Activated gamma-delta T cell treated with anti-CD3 and anti-CD28 coated beads, Interleukin-2, amount 50 U/mL, for 16 hours (primary cell): ENCODE measurements at regions not wholly inside any gene's neighbourhood (a gene's known extent, or its start where the extent isn't known, plus 50 kb on each side); places are given as distances from the start of the nearest gene placed in this dataset.

Experiments
- DNase-seq: peaks from one replicate; pipeline ENCODE4 v3.0.0-alpha.2; 2020; ENCODE audit warnings: low read depth

DNA sequence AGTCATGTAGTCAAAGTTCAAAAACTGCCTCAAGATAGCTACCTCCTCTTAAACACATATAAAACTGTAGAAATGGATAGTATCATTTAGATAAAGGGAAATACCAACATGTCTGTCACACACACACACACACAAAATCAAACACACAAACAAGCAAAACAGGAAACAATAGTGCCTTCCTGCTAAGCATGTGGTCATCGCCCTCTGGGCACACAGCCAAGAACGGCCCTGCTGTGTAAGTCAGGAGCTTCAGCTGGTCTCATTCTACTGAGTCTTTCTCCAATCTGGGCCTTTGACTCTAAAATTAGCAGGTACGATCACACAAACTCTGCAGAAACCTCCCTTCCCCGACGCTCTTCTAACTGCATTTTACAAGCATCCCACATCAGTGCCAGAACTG lies 272.2 kb upstream of the CHRNA7 start:
- DNase-seq = no peak

DNA sequence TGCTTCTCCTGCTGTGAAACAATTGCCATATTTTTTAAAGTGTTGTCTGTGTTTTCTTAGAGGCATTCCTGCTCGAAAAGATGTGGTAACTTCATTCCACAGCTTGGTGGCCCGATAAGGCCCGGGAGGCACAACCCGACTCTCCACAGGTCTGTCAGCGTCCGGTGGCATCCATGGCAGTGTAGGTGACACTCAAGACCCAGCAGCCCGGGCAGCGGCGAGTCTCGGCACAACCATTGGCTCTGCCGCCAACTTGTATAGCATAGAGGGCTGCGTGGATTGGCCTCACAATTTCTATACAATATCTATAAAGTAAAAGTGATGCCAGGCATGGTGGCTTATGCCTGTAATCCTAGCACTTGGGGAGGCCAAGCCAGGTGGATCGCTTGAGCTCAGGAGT lies 262.3 kb upstream of the CHRNA7 start:
- no peak for DNase-seq

DNA sequence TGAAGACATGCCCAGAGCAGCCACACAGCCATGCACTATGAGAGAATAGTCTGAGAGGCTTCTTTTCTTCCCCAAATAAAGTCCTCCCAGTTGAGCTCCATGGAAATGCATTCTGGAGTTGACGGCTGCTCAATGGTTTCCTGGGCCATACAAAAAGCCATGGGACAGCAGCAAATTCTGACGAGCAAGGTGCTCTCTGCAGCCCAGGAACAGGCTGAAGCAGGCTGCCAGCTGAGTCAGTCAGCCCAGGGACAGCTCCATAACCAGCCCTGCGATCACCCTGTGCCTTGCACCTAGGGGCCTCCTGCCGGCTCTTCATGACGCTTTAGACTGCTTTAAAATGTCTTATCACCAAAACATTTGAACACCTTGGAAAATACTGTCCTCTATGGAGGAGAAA lies 256.3 kb upstream of the CHRNA7 start:
- no peak for DNase-seq

- no peak for DNase-seq
Observed at GRCh38 chr15:31776039-31776438, 254.3 kb upstream of the CHRNA7 start.

DNA sequence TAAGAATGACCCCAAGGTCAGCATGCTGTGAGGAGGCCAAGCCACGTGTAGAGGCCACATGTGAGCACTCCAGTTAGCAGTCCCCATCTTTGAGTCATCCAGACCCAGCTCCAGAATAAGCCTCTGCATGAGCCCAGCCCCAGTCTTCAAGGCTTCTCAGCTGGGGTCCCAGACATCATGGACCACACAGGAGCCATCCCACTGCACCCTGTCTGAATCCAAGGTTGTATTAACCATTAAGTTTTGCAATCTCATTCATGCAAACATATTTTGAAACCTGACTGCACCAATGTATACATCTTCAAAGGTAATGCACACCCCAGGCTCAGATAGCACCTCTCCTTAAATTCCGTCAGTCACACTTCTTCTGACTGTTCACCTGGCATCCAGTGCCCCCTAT lies 249.1 kb upstream of the CHRNA7 start:
- no peak for DNase-seq

- no peak for DNase-seq
Observed at GRCh38 chr15:31782016-31782783, 248.1 kb upstream of the CHRNA7 start.

DNA sequence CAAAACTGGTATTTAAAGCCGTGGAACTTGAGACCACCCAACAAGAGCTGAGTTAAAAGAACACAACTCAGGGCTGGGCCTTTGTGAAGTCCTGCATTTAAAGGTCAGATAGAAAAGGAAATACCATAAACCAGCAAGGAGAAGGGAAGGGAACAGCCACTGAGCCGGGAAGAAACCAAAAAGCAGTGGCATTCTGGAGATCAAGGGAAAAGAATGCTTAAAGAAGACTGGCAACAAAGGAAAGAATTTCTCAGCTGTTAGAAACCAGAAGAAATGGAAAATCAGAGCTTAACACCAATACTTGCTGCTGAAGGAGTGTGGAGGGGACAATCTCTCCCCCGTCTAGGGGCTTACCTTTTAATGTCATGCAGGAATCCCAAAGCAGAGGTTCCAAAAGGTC lies 247.4 kb upstream of the CHRNA7 start:
- no peak for DNase-seq

GRCh38 chr15:31786360-31786759 lies 244.0 kb upstream of the CHRNA7 start:
- DNase-seq = no peak

DNA sequence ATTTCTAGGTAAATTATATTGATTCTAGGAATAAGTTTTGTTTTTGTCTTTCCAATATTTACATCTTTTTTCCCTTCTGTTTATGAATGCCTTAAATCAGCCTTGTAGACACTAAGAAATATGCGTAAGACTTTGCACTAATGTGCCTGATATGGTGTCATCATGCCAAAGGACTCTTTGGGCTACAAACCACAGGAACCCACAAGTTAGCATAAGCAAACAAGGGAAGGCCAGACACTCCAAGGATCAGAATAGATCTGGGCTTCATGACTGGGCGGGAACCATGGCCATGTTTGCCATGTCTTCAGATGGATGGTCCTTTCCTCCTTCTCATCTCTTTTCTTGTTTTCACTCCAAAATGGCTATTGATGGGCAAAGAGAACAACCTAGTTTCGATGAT lies 242.2 kb upstream of the CHRNA7 start:
- no peak for DNase-seq

DNA sequence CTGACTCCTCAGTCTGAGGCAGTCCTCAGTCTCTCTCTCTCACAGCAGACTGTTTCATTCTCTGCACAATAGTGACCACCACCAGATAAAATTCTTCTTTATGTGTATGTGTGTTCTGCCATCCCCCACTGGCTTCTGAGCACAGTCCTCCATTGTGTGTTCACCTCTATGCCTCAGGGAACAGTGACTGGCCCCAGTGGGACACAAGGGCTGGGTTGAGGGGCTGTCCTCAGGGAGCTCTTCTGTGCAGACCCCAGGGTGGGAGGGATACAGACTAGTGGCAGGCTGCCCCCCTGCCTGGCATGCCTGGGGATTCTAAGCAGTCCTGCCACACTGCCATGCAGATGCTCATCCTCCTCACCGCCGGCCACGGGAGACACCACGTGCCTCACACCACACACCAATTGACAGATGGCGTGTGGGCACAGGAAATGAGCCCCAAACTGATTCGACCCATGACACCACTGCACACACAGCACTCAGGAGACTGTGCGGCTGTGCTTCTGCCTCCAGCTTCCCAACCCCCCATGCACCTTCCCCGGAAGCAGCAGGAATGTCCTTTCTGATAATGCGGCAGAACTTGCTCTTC lies 237.6 kb upstream of the CHRNA7 start:
- DNase-seq = no peak

GRCh38 chr15:31799319-31799714 lies 231.0 kb upstream of the CHRNA7 start:
- no peak for DNase-seq

DNA sequence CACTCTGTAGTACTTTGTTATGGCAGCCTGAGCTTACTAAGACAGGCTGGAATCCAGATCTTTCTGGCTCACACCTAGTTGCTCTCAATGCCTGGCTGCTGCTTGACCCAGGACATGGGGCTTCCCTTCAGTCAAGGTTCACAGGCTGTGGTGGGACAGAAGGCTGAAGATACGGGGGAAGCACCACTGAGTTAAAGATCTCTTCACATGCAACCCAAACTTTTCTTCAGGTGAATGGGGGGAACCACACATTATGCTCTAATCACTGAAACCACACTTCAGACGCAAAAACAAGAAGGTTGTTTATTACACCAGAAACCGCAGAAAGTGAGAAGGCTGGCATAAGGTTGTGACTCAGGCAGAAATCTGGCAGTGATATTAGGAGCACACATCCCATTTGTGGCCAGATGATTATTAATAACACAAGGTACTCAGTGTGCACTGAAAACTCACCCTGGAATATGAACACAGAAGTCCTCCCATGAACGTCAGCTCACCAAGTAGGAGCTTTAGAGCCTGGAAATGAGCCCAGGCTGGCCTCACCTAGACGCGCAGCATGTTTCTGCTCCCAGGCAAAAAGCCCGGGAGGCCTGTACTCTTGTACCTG lies 230.5 kb upstream of the CHRNA7 start:
- DNase-seq = no peak

- DNase-seq = no peak
Observed at GRCh38 chr15:31801152-31801551, 229.2 kb upstream of the CHRNA7 start.

- DNase-seq = no peak
Observed at GRCh38 chr15:31802761-31803160, 227.6 kb upstream of the CHRNA7 start.

- DNase-seq = no peak
Observed at GRCh38 chr15:31803388-31803884, 226.9 kb upstream of the CHRNA7 start.

GRCh38 chr15:31805090-31805662 lies 225.1 kb upstream of the CHRNA7 start:
- DNase-seq = no peak

DNA sequence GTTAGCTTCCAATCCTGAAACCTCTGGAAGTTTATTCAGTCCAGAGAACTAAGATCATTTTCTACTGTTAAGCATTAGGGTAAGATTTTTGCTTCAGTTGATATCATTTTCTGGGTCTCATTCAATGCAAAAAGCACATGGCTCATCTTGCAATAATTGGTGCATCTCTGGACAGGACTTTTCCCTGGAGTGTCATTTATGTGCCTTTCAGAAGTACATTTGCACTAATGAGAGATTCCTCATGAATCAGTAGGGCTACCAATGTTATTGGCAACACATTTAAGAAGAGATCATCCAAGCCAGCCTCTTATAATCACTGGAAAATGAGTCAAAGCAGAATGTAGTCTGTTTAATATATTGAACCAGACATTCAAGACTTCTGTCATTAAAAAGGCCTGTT lies 224.2 kb upstream of the CHRNA7 start:
- DNase-seq = no peak

- DNase-seq = no peak
Observed at GRCh38 chr15:31811641-31812040, 218.7 kb upstream of the CHRNA7 start.

DNA sequence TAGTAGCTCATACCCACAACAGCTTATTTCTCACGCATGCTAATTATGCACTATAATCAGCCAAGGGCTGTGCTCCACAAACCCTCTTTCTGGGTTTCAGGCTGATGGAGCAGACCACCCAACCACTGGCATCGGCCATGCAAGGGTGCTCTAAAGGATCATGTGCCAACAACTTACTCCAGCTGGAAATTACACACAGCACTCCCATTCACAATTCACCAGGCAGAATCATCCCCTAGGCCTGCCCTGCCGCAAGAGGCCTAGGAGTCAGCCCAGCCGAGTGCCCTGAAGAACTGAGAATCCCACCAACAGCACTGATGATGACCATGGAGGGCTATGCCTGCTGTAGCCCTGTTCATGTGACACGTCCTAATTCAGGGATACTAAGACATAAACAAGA lies 216.2 kb upstream of the CHRNA7 start:
- no peak for DNase-seq

- DNase-seq = no peak
Observed at GRCh38 chr15:31815411-31816155, 214.7 kb upstream of the CHRNA7 start.

GRCh38 chr15:31822463-31822862 lies 207.9 kb upstream of the CHRNA7 start:
- no peak for DNase-seq

- DNase-seq = no peak
Observed at GRCh38 chr15:31824024-31824423, 206.3 kb upstream of the CHRNA7 start.
